ENCODE measurements at regions not wholly inside any gene's neighbourhood (a gene's known extent, or its start where the extent isn't known, plus 50 kb on each side); places are given as distances from the start of the nearest gene placed in this dataset.
A peak's percentile ranks its signal among the peaks of the same experiment; 100 is the strongest.

DNA sequence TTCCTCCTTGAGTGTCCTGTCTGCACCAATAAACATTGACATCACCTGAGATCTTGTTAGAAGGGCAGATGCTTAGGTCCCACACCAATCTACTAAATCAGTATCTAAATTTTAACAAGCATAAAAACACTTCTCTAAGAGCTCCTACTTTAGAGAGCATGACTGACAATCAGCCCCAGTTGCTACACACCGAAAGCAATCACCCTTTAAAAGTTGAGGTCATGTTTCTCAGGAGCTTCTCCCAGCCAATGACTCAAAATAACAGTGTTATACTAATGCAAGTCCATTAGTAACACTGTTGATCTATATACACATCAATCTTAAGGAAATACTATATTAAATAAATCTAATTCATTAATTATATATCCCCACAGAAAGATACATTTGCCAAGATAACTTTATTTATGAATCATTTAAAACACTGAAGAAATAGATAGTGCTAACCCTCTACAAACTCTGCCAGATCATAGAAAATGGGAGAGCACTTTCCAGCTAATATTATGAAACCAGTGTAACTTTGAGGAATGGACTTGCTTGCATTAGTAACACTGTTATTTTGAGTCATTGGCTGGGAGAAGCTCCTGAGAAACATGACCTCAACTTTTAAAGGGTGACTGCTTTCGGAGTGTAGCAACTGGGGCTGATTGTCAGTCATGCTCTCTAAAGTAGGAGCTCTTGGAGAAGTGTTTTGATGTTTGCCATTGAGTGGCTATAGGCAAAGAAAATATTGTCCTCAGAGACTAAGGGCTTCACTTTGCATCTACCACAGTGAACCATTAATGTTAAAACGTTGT, 109.8 kb upstream of the HDX start:
- TF ChIP-seq, protein P1, sequence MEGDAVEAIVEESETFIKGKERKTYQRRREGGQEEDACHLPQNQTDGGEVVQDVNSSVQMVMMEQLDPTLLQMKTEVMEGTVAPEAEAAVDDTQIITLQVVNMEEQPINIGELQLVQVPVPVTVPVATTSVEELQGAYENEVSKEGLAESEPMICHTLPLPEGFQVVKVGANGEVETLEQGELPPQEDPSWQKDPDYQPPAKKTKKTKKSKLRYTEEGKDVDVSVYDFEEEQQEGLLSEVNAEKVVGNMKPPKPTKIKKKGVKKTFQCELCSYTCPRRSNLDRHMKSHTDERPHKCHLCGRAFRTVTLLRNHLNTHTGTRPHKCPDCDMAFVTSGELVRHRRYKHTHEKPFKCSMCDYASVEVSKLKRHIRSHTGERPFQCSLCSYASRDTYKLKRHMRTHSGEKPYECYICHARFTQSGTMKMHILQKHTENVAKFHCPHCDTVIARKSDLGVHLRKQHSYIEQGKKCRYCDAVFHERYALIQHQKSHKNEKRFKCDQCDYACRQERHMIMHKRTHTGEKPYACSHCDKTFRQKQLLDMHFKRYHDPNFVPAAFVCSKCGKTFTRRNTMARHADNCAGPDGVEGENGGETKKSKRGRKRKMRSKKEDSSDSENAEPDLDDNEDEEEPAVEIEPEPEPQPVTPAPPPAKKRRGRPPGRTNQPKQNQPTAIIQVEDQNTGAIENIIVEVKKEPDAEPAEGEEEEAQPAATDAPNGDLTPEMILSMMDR (IDR thresholded peaks at IDR 0.05) = no peak
- DNase-seq (no peak), ATAC-seq (no peak)
- H3K9me3 ChIP-seq = no peaks in the 10 kb centered on the region
- H3K4me1 ChIP-seq = no peaks in the 10 kb centered on the region
- no peak overlapping the region for H3K4me3 ChIP-seq
- intact Hi-C loops (cut with DNase I) = no loop called here
- H3K27ac ChIP-seq = no peak overlapping the region
- H3K36me3 ChIP-seq = no peaks in the 10 kb centered on the region
- no peaks in the 10 kb centered on the region for H3K27me3 ChIP-seq (ENCODE audit: low read depth)

DNA sequence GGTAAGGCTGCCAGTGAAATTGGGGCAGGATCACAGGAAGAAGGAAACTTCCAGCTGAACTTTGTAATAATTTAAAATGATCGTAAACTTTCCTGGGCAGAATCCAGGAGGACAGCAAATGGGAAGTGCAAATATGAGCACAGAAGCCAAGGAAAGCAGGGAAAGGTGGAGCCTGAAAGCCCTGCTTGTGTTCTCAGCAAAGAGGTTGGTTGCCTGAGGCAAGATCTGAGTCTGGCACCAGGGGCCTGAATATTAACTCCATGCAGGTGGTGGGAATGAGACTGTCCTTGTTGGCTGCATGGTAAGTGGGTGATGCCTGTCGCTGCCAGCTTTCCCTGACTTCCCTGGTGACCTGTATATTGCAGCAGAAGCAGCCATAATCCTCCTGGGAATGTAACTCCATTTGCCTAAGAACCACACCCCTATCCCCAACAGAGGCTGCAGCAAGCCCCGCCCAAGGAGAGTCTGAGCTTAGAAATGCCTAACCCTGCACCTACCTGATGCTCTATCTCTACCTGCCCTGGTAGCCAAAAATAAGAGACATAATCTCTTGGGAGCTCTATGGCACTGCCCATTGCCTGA, 132.0 kb upstream of the HDX start:
- Histone ChIP-seq H3K4me1 (no peaks in the 10 kb centered on the region), H3K9me3 (no peaks in the 10 kb centered on the region), H3K36me3 (no peaks in the 10 kb centered on the region), H3K27me3 (ENCODE audit: low read depth) (no peaks in the 10 kb centered on the region), H3K4me3 (no peak overlapping the region), H3K27ac (no peak overlapping the region)
- DNase-seq = no peak
- intact Hi-C loops (cut with DNase I) = no loop called here
- no peak for ATAC-seq
- TF ChIP-seq, protein P1 (IDR thresholded peaks at IDR 0.05) = no peak

DNA sequence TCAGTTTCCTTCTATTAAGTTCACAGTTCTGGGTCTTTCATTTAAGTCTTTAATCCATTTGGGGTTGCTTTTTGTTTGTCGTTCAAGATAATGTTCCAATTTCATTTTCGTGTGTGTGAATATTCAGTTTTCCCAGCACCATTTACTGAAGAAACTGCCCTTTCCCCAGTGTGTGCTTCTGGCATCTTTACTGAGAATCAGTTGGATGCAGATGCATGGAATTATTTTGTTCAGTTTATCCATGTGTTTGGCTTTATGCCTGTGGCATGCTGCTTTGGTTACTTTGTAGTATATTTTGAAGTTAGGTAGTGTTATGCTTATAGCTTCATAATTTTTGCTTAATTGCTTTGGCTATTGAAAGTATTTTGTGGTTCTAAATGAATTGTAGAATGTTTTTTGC, 163.8 kb upstream of the HDX start:
- no peaks in the 10 kb centered on the region for H3K36me3 ChIP-seq
- ATAC-seq (no peak), DNase-seq (no peak)
- intact Hi-C loops (cut with DNase I) = no loop called here
- TF ChIP-seq, protein P1 (IDR thresholded peaks at IDR 0.05) = no peak
- no peak overlapping the region for H3K4me3 ChIP-seq
- no peaks in the 10 kb centered on the region for H3K4me1 ChIP-seq
- H3K27ac ChIP-seq = no peak overlapping the region
- H3K9me3 ChIP-seq = no peaks in the 10 kb centered on the region
- H3K27me3 ChIP-seq (ENCODE audit: low read depth) = no peaks in the 10 kb centered on the region

DNA sequence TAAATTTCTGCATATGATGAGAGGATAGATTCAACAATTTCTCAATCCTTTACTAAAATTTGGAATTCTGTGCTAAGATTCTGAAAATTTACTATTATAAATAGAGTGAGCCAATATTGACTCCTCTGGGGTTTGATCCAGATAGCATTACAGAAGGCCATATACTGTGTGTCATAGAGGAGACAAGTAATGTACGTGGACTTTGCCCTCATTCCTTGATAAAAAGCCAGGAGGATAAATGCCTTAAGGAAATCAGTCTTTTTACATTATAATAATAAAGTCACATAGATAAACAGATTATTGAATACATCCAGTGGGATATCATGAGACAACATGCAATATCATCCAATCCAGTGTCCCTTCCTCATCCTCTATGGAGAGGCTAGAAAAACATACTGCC, 188.0 kb upstream of the HDX start:
- TF ChIP-seq, protein P1 (IDR thresholded peaks at IDR 0.05) = no peak
- H3K4me3 ChIP-seq = no peak overlapping the region
- DNase-seq (no peak), ATAC-seq (no peak)
- no peaks in the 10 kb centered on the region for H3K4me1 ChIP-seq
- H3K27ac ChIP-seq = no peak overlapping the region
- intact Hi-C loops (cut with DNase I) = no loop called here
- H3K36me3 ChIP-seq = no peaks in the 10 kb centered on the region
- no peaks in the 10 kb centered on the region for H3K9me3 ChIP-seq
- no peaks in the 10 kb centered on the region for H3K27me3 ChIP-seq (ENCODE audit: low read depth)

DNA sequence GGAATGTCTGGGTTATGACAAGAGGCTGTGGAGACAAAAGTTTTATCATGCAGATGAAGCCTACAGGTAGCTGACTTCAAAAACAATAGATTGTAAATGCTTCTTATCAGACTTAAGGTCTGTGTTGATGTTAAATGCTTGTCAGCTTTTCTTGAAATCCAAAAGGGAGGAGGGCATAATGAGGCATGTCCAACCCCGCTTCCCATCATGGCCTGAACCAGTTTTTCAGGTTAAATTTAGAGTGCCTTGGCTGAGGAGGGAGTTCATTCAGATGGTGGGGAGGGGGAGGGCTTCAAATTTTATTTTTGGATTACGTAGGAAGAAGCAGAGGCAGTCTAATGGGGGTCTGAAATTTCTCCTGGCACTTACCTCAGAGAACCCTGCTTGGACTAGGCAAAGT, 207.7 kb upstream of the HDX start:
- peak in 1 of 2 donors; percentile 26 for ATAC-seq
- DNase-seq = no peak
- no peaks in the 10 kb centered on the region for H3K9me3 ChIP-seq
- H3K36me3 ChIP-seq = no peaks in the 10 kb centered on the region
- no peaks in the 10 kb centered on the region for H3K4me1 ChIP-seq
- intact Hi-C loops (cut with DNase I) = no loop called here
- no peak overlapping the region for H3K4me3 ChIP-seq
- TF ChIP-seq, protein P1 (IDR thresholded peaks at IDR 0.05) = no peak
- H3K27ac ChIP-seq = no peak overlapping the region
- H3K27me3 ChIP-seq (ENCODE audit: low read depth) = no peaks in the 10 kb centered on the region

All from lower lobe of right lung (tissue), 2 donors.